Endothelial cell of umbilical vein (primary cell): ENCODE measurements at regions not wholly inside any gene's neighbourhood (a gene's known extent, or its start where the extent isn't known, plus 50 kb on each side); places are given as distances from the start of the nearest gene placed in this dataset.

Experiments
- CTCF ChIP-seq, 2 donors: IDR thresholded peaks; 1 replicate in 1 of 2; 2 replicates in 1 of 2; pipeline ENCODE4 v1.5.1; 2011; ENCODE audit warnings: low read length in 2 of 2, mild to moderate bottlenecking in 2 of 2, moderate library complexity in 2 of 2, control low read depth in 1 of 2, inconsistent platforms in 1 of 2, low read depth in 1 of 2; ENCODE audit not compliant: insufficient read depth in 1 of 2; ENCODE audit errors: extremely low read depth in 1 of 2
- EZH2 ChIP-seq: IDR thresholded peaks from 2 replicates; pipeline ENCODE4 v1.6.1; 2012; ENCODE audit warnings: borderline replicate concordance, low read depth, mild to moderate bottlenecking, moderate library complexity, low read length, inconsistent platforms; ENCODE audit not compliant: severe bottlenecking
- FOS ChIP-seq: IDR thresholded peaks from 2 replicates; pipeline ENCODE4 v1.6.1; 2011; ENCODE audit warnings: mild to moderate bottlenecking, low read length, moderate library complexity, borderline replicate concordance; ENCODE audit not compliant: insufficient read depth
- GATA2 ChIP-seq: IDR thresholded peaks from 2 replicates; pipeline ENCODE4 v1.7.0; 2011; ENCODE audit warnings: low read depth, mild to moderate bottlenecking, moderate library complexity, mixed read lengths, low read length; ENCODE audit not compliant: insufficient read length, insufficient read depth
- JUN ChIP-seq: IDR thresholded peaks from 2 replicates; pipeline ENCODE4 v1.6.1; 2011; ENCODE audit warnings: borderline replicate concordance, low read depth; ENCODE audit not compliant: insufficient read length, insufficient read depth
- MAX ChIP-seq: IDR thresholded peaks from 2 replicates; pipeline ENCODE4 v1.6.1; 2011; ENCODE audit not compliant: insufficient read depth, insufficient read length
- MYC ChIP-seq: IDR thresholded peaks from one replicate; pipeline ENCODE4 v1.6.1; 2011; ENCODE audit warnings: mild to moderate bottlenecking, low read depth, low read length
- POLR2A ChIP-seq: IDR thresholded peaks from 2 replicates; pipeline ENCODE4 v1.6.1; 2012; ENCODE audit warnings: low read depth, mild to moderate bottlenecking, control low read depth, low read length
- POLR2AphosphoS5 ChIP-seq: IDR thresholded peaks from 2 replicates; pipeline ENCODE4 v1.6.1; 2012; ENCODE audit warnings: low read depth, mild to moderate bottlenecking, control low read depth, low read length, moderate library complexity; ENCODE audit not compliant: insufficient read depth

GRCh38 chrX:26927419-26927818 is 535.7 kb downstream of the PPP4R3C start:
- no peak for TF ChIP-seq CTCF (IDR thresholded peaks at IDR 0.05; ENCODE audit: extremely low read depth in 1 of 2, insufficient read depth in 1 of 2, low read depth in 1 of 2, low read length in 2 of 2)
- no peak for TF ChIP-seq POLR2A
- TF ChIP-seq MAX: no peak
- TF ChIP-seq EZH2: no peak
- TF ChIP-seq FOS: no peak
- no peak for TF ChIP-seq POLR2AphosphoS5
- TF ChIP-seq GATA2: no peak
- TF ChIP-seq MYC: no peak
- TF ChIP-seq JUN: no peak
